HEK293T (cell line): ENCODE measurements at regions not wholly inside any gene's neighbourhood (a gene's known extent, or its start where the extent isn't known, plus 50 kb on each side); places are given as distances from the start of the nearest gene placed in this dataset.

Source experiments
- CTBP1 ChIP-seq: fragments of 450-650 bp; IDR thresholded peaks from 2 replicates; pipeline ENCODE4 v1.6.1; 2016; ENCODE audit warnings: borderline replicate concordance
- FOXM1 ChIP-seq: fragments of 450-650 bp; IDR thresholded peaks from 2 replicates; pipeline ENCODE4 v1.6.1; 2017; ENCODE audit warnings: mild to moderate bottlenecking, borderline replicate concordance
- SP1 ChIP-seq: fragments of 450-650 bp; IDR thresholded peaks from 2 replicates; pipeline ENCODE4 v1.6.1; 2017
- SUZ12 ChIP-seq: fragments of 450-650 bp; IDR thresholded peaks from 2 replicates; pipeline ENCODE4 v1.6.1; 2016; ENCODE audit warnings: mild to moderate bottlenecking

GRCh38 chr21:36608897-36609225 lies 90.1 kb upstream of the SIM2 start:
- TF ChIP-seq CTBP1 (no peak), FOXM1 (no peak), SUZ12 (no peak), SP1 (no peak)
